WTC11 (cell line): ENCODE measurements at regions not wholly inside any gene's neighbourhood (a gene's known extent, or its start where the extent isn't known, plus 50 kb on each side); places are given as distances from the start of the nearest gene placed in this dataset.

Source experiments
- ATF2 ChIP-seq: sonication (generic); formaldehyde crosslinking; IDR thresholded peaks from 2 replicates; pipeline ENCODE4 v1.8.1; 2022; ENCODE audit warnings: low read depth, missing genetic modification reagents, borderline replicate concordance
- CTCF ChIP-seq: fragments of 200-600 bp; IDR thresholded peaks from 2 replicates; pipeline ENCODE4 v1.8.0; 2022; ENCODE audit warnings: antibody characterized with exemption
- E2F1 ChIP-seq: sonication (generic); formaldehyde crosslinking; IDR thresholded peaks from 2 replicates; pipeline ENCODE4 v1.8.0; 2022; ENCODE audit warnings: mild to moderate bottlenecking, missing genetic modification reagents
- JUN ChIP-seq: sonication (generic); formaldehyde crosslinking; IDR thresholded peaks from 2 replicates; pipeline ENCODE4 v1.8.0; 2023; ENCODE audit warnings: mild to moderate bottlenecking, missing genetic modification reagents
- SP1 ChIP-seq: sonication (generic); formaldehyde crosslinking; conservative IDR thresholded peaks from 2 replicates; pipeline ENCODE4 v1.8.1; 2022; ENCODE audit warnings: missing genetic modification reagents
- ZNF219 ChIP-seq: sonication (generic); formaldehyde crosslinking; IDR thresholded peaks from 2 replicates; pipeline ENCODE4 v1.8.0; 2023; ENCODE audit warnings: missing genetic modification reagents, mild to moderate bottlenecking, borderline replicate concordance

- TF ChIP-seq E2F1 (CRISPR knock-in tag) (no peak), ZNF219 (CRISPR knock-in tag) (no peak), JUN (CRISPR knock-in tag) (no peak), ATF2 (CRISPR knock-in tag) (no peak), SP1 (CRISPR knock-in tag) (no peak), CTCF (no peak)
Observed at GRCh38 chr15:77897896-77898406, 179.6 kb downstream of the TBC1D2B start.
